OCI-LY1 (cell line): ENCODE measurements at regions not wholly inside any gene's neighbourhood (a gene's known extent, or its start where the extent isn't known, plus 50 kb on each side); places are given as distances from the start of the nearest gene placed in this dataset.
A peak's percentile ranks its signal among the peaks of the same experiment; 100 is the strongest.

Experiments
- H2AFZ ChIP-seq: fragments of 200-600 bp; sonication (generic), shearing (Covaris generic); 2 replicates; pipeline ENCODE4 v1.6.0; 2014; ENCODE audit warnings: antibody characterized with exemption, mild to moderate bottlenecking, low read length
- H3F3A ChIP-seq: fragments of 200-600 bp; sonication (generic), shearing (Covaris generic); 2 replicates; pipeline ENCODE4 v1.6.0; 2014; ENCODE audit warnings: mild to moderate bottlenecking, antibody characterized with exemption, low read length, moderate library complexity; ENCODE audit not compliant: insufficient read depth
- H3K27ac ChIP-seq: fragments of 200-600 bp; sonication (generic); 2 replicates; pipeline ENCODE4 v1.5.1; 2014; ENCODE audit warnings: low read length, mixed run types, mild to moderate bottlenecking, low read depth; ENCODE audit not compliant: poor library complexity, severe bottlenecking
- H3K27me3 ChIP-seq: fragments of 200-600 bp; sonication (generic); 2 replicates; pipeline ENCODE4 v1.6.0; 2014; ENCODE audit warnings: antibody characterized with exemption, mild to moderate bottlenecking, low read length, moderate library complexity; ENCODE audit not compliant: insufficient read depth
- H3K36me3 ChIP-seq: fragments of 200-600 bp; sonication (generic); 2 replicates; pipeline ENCODE4 v1.6.1; 2014; ENCODE audit warnings: mild to moderate bottlenecking, antibody characterized with exemption, low read length, moderate library complexity, mixed read lengths; ENCODE audit not compliant: insufficient read depth
- H3K4me1 ChIP-seq: fragments of 200-600 bp; sonication (generic); 2 replicates; pipeline ENCODE4 v1.5.1; 2014; ENCODE audit warnings: mild to moderate bottlenecking, low read length, moderate library complexity; ENCODE audit not compliant: insufficient read depth, severe bottlenecking
- H3K4me2 ChIP-seq: fragments of 200-600 bp; sonication (generic), shearing (Covaris generic); 2 replicates; pipeline ENCODE4 v1.6.1; 2014; ENCODE audit warnings: low read length
- H3K4me3 ChIP-seq: fragments of 200-600 bp; sonication (generic); 2 replicates; pipeline ENCODE4 v1.5.1; 2014; ENCODE audit warnings: low read length, low read depth, mild to moderate bottlenecking, mixed read lengths; ENCODE audit not compliant: poor library complexity, severe bottlenecking
- H3K79me2 ChIP-seq: fragments of 200-600 bp; shearing (Covaris generic); 2 replicates; pipeline ENCODE4 v1.6.1; 2016; ENCODE audit warnings: mixed run types, low read length, mixed read lengths; ENCODE audit not compliant: insufficient read depth
- H3K9ac ChIP-seq: fragments of 200-600 bp; sonication (generic), shearing (Covaris generic); 2 replicates; pipeline ENCODE4 v1.6.1; 2014; ENCODE audit warnings: mild to moderate bottlenecking, low read length, mixed read lengths
- H3K9me2 ChIP-seq: fragments of 200-600 bp; sonication (generic), shearing (Covaris generic); 2 replicates; pipeline ENCODE4 v1.6.1; 2014; ENCODE audit warnings: low read depth, mild to moderate bottlenecking, low read length, mixed read lengths
- H3K9me3 ChIP-seq: fragments of 200-600 bp; shearing (Covaris generic); 2 replicates; pipeline ENCODE4 v1.6.1; 2014; ENCODE audit warnings: low read length, mixed read lengths
- H4K20me1 ChIP-seq: fragments of 200-600 bp; sonication (generic), shearing (Covaris generic); 2 replicates; pipeline ENCODE4 v1.6.0; 2016; ENCODE audit warnings: mild to moderate bottlenecking, low read length; ENCODE audit not compliant: insufficient read depth
- EZH2 ChIP-seq: fragments of 200-600 bp; sonication (generic), shearing (Covaris generic); IDR thresholded peaks from 2 replicates; pipeline ENCODE4 v1.8.0; 2017; ENCODE audit warnings: borderline replicate concordance, mixed run types, mild to moderate bottlenecking, antibody characterized with exemption, low read length, moderate library complexity, mixed read lengths
- TF ChIP-seq, protein P1 (sequence below): fragments of 200-600 bp; sonication (generic), shearing (Covaris generic); IDR thresholded peaks from 2 replicates; pipeline ENCODE4 v1.5.1; 2017; ENCODE audit warnings: mild to moderate bottlenecking, antibody characterized with exemption, low read length, moderate library complexity, mixed read lengths

DNA sequence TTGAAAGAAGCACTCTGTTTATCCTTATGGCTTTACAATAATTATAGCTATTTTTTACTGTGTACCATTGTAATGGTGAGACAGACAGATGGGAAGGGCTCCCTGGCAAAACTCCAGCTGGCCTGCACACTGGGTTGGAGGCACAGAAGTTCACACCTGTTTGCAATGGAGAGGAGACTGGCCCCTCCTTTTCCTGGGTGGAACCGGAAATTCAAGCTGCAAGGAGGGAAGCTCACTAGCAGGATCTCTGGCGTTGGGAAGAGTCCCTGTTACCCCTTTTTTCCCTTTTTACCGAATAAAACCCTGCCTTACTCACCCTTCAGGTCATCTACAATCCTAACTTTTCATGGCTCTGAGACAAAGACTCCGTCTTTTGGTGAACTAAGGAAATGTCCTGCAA, 100.3 kb upstream of the TFPI start:
- Histone ChIP-seq H3K9me3 (no peaks in the 10 kb centered on the region), H3K36me3 (no peaks in the 10 kb centered on the region), H3F3A (no peaks in the 10 kb centered on the region), H3K4me2 (no peak overlapping the region), H3K4me3 (no peak overlapping the region), H3K27me3 (no peaks in the 10 kb centered on the region), H3K9me2 (no peaks in the 10 kb centered on the region; the same call in 1 of the 2 replicates), H3K27ac (no peak overlapping the region), H3K79me2 (no peaks in the 10 kb centered on the region), H3K4me1 (no peaks in the 10 kb centered on the region), H4K20me1 (no peaks in the 10 kb centered on the region), H2AFZ (peak overlapping the region; percentile 27; the same call in 1 of the 2 replicates), H3K9ac (no peak overlapping the region)
- TF ChIP-seq EZH2, result no peak
- TF ChIP-seq, protein P1, sequence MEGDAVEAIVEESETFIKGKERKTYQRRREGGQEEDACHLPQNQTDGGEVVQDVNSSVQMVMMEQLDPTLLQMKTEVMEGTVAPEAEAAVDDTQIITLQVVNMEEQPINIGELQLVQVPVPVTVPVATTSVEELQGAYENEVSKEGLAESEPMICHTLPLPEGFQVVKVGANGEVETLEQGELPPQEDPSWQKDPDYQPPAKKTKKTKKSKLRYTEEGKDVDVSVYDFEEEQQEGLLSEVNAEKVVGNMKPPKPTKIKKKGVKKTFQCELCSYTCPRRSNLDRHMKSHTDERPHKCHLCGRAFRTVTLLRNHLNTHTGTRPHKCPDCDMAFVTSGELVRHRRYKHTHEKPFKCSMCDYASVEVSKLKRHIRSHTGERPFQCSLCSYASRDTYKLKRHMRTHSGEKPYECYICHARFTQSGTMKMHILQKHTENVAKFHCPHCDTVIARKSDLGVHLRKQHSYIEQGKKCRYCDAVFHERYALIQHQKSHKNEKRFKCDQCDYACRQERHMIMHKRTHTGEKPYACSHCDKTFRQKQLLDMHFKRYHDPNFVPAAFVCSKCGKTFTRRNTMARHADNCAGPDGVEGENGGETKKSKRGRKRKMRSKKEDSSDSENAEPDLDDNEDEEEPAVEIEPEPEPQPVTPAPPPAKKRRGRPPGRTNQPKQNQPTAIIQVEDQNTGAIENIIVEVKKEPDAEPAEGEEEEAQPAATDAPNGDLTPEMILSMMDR, result no peak

- no peaks in the 10 kb centered on the region for H3F3A ChIP-seq
- H3K9me2 ChIP-seq, result no peaks in the 10 kb centered on the region; the same call in 1 of the 2 replicates
- no peaks in the 10 kb centered on the region for H3K79me2 ChIP-seq
- H3K4me3 ChIP-seq, result no peak overlapping the region
- no peaks in the 10 kb centered on the region for H3K27me3 ChIP-seq
- H4K20me1 ChIP-seq, result no peaks in the 10 kb centered on the region
- no peaks in the 10 kb centered on the region for H3K4me1 ChIP-seq
- no peak overlapping the region for H3K9ac ChIP-seq
- H2AFZ ChIP-seq, result peak overlapping the region; percentile 27; the same call in 1 of the 2 replicates
- no peaks in the 10 kb centered on the region for H3K36me3 ChIP-seq
- TF ChIP-seq EZH2, result no peak
- TF ChIP-seq, protein P1, result no peak
- H3K9me3 ChIP-seq, result no peaks in the 10 kb centered on the region
- H3K27ac ChIP-seq, result no peak overlapping the region
- H3K4me2 ChIP-seq, result no peak overlapping the region
These were observed 100.8 kb upstream of the TFPI start for GRCh38 chr2:187655001-187655400.

DNA sequence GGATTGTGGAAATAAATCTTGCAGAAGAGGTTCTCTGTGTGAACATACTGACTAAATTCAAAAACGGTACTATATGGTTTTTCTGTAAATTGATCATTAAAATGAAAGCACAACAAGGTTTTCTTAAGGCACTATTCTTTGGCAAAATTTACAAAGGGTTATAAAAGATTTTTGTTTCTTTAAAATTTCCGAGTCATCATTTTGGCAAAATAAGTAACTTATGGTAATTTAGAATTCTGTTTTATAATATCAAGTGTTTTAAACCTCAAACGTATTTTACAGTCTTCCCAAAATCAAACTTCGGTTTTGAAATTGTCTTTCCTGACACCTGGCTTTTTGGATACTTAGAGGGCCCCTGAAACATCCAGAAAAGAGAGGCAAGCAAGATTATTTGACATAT, 101.9 kb upstream of the TFPI start:
- TF ChIP-seq EZH2, result no peak
- TF ChIP-seq, protein P1, result no peak

More for the DNA sequence above, 101.9 kb upstream of the TFPI start:
- Histone ChIP-seq H3K36me3 (no peaks in the 10 kb centered on the region), H3K9me3 (no peaks in the 10 kb centered on the region), H2AFZ (no peak overlapping the region), H3F3A (no peaks in the 10 kb centered on the region), H3K79me2 (no peaks in the 10 kb centered on the region), H3K4me2 (no peak overlapping the region), H3K27ac (no peak overlapping the region), H4K20me1 (no peaks in the 10 kb centered on the region), H3K9ac (no peak overlapping the region), H3K9me2 (no peaks in the 10 kb centered on the region), H3K4me3 (no peak overlapping the region), H3K4me1 (no peaks in the 10 kb centered on the region), H3K27me3 (no peaks in the 10 kb centered on the region)
